Adrenal gland (tissue), 9 donors: ENCODE measurements at regions not wholly inside any gene's neighbourhood (a gene's known extent, or its start where the extent isn't known, plus 50 kb on each side); places are given as distances from the start of the nearest gene placed in this dataset.

Source experiments
- DNase-seq, 7 donors: peaks; one replicate each; pipeline ENCODE4 v3.0.0-alpha.2; 2019 to 2020
- H3K27ac ChIP-seq, 5 donors: fragments of 200-600 bp; sonication (generic) in 4 of 5; 1 replicate in 3 of 5; 2 replicates in 2 of 5; pipeline versions ENCODE4 v1.5.1 to v1.8.0; 2016 to 2020; ENCODE audit warnings: mild to moderate bottlenecking in 1 of 5
- H3K27me3 ChIP-seq: fragments of 200-600 bp; 2 replicates; pipeline ENCODE4 v1.8.0; 2021
- H3K36me3 ChIP-seq, 2 donors: fragments of 200-600 bp; replicated peaks in 1 of 2; 1 replicate in 1 of 2; 2 replicates in 1 of 2; pipeline versions ENCODE4 v1.5.1 to v1.8.0; 2018 to 2022
- H3K4me1 ChIP-seq, 2 donors: fragments of 200-600 bp; replicated peaks in 1 of 2; 1 replicate in 1 of 2; 2 replicates in 1 of 2; pipeline versions ENCODE4 v1.5.1 to v1.8.0; 2018 to 2021
- H3K4me3 ChIP-seq, 4 donors: fragments of 200-600 bp; sonication (generic) in 3 of 4; one replicate each; pipeline ENCODE4 v1.5.1; 2016 to 2018
- H3K9me3 ChIP-seq, 3 donors: fragments of 200-600 bp; sonication (generic) in 1 of 3; replicated peaks in 1 of 3; 1 replicate in 2 of 3; 2 replicates in 1 of 3; pipeline versions ENCODE4 v1.5.1 to v1.8.0; 2016 to 2021
- POLR2A ChIP-seq, 2 donors: fragments of 450-650 bp; IDR thresholded peaks; one replicate each; pipeline ENCODE4 v1.6.1; 2017; ENCODE audit warnings: antibody characterized with exemption in 2 of 2, mild to moderate bottlenecking in 2 of 2, moderate library complexity in 1 of 2
- WGBS, 4 donors: extraction: QIAGEN DNeasy Blood & Tissue Kit in 2 of 4; methylation state at CpG; one replicate each; pipeline versions ENCODE4 v1.1.5 to v1.1.7; 2013 to 2017; 5-methylcytosine and 5-hydroxymethylcytosine counted together
- intact Hi-C, 2 donors: fragments of 100-400 bp; cut with DNase I; formaldehyde crosslinking; loops; one replicate each; pipeline versions ENCODE4 v1.14.1 to v1.15.0; 2022 to 2023
- TF ChIP-seq, protein P1 (sequence below), 6 experiments: fragments of 450-650 bp in 4 of 6; fragments of 200-600 bp in 2 of 6; sonication (generic) in 1 of 6; IDR thresholded peaks; 1 replicate in 5 of 6; 2 replicates in 1 of 6; pipeline versions ENCODE4 v1.5.1 to v1.8.0; 2016 to 2021; ENCODE audit warnings: antibody characterized with exemption in 6 of 6, mild to moderate bottlenecking in 2 of 6, moderate library complexity in 1 of 6
- donor health status: healthy with polysubstance abuse.
- donor health status: Bipolar disorder and iron deficiency.
- donor health status: DM: yes; HTN: yes; CAD: no.
- donor health status: DM: no; HTN: no; CAD: no.
- donor health status: DM: no; HTN: no; CAD: no.

DNA sequence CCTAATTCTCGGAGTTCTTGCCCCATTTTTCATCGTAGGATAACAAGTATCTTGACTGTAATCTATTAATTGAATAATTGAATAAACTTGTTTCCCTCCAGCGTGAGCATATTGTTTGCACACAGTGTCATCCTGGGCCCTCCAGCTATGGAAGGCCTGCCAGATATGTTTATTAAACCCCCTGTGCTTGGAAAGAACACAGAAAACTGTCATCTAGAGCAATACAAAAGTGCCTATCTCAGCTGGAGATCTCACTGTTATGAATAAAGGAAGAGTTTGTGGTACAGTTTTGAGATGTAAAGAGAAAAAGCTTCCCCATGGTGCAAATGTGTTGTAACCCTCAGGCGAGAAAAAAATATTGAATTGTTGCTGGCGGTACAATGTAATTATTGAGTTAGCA lies 405.9 kb downstream of the SOX2 start:
- WGBS, 4 donors, result 82 to 88% (median 85%) methylated on average over 5 of the region's 5 CpGs
- DNase-seq, result no peak
- TF ChIP-seq, protein P1, sequence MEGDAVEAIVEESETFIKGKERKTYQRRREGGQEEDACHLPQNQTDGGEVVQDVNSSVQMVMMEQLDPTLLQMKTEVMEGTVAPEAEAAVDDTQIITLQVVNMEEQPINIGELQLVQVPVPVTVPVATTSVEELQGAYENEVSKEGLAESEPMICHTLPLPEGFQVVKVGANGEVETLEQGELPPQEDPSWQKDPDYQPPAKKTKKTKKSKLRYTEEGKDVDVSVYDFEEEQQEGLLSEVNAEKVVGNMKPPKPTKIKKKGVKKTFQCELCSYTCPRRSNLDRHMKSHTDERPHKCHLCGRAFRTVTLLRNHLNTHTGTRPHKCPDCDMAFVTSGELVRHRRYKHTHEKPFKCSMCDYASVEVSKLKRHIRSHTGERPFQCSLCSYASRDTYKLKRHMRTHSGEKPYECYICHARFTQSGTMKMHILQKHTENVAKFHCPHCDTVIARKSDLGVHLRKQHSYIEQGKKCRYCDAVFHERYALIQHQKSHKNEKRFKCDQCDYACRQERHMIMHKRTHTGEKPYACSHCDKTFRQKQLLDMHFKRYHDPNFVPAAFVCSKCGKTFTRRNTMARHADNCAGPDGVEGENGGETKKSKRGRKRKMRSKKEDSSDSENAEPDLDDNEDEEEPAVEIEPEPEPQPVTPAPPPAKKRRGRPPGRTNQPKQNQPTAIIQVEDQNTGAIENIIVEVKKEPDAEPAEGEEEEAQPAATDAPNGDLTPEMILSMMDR (IDR thresholded peaks at IDR 0.05), result no peak
- TF ChIP-seq POLR2A (IDR thresholded peaks at IDR 0.05), result no peak

DNA sequence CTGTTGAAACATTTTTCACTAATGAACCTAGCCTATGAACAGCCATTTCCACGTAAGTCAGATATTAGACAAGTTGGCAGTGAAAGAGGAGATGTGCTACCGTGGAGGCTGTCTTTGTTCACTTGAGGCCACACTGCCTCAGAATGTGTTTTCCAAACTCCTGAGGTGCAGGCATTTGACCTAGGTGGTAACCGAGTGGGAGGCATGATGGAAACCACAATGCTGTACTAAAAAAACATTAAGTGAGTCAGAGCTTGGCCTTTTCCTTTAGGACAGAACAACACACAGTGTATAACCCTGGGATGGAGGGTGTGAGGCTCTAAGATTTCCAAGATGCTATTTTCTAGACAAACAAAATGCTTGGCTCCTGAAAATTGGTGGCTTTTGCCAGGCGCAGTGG lies 406.3 kb downstream of the SOX2 start:
- intact Hi-C loops, result no loop called here
- H3K4me1 ChIP-seq, result no peaks in the 10 kb centered on the region
- DNase-seq, result no peak
- WGBS, 4 donors, result 64 to 84% (median 81%) methylated on average over 4 of the region's 4 CpGs
- TF ChIP-seq, protein P1 (IDR thresholded peaks at IDR 0.05), result no peak
- TF ChIP-seq POLR2A (IDR thresholded peaks at IDR 0.05), result no peak
- no peaks in the 10 kb centered on the region for H3K36me3 ChIP-seq
- H3K4me3 ChIP-seq, result no peak overlapping the region
- no peaks in the 10 kb centered on the region for H3K9me3 ChIP-seq
- H3K27me3 ChIP-seq, result no peaks in the 10 kb centered on the region
- no peak overlapping the region for H3K27ac ChIP-seq

More for the DNA sequence above, 405.9 kb downstream of the SOX2 start:
- intact Hi-C loops, result no loop called here
- no peak overlapping the region for H3K4me3 ChIP-seq
- H3K4me1 ChIP-seq, result no peaks in the 10 kb centered on the region
- H3K27ac ChIP-seq, result no peak overlapping the region
- H3K36me3 ChIP-seq, result no peaks in the 10 kb centered on the region
- H3K9me3 ChIP-seq, result no peaks in the 10 kb centered on the region
- no peaks in the 10 kb centered on the region for H3K27me3 ChIP-seq

DNA sequence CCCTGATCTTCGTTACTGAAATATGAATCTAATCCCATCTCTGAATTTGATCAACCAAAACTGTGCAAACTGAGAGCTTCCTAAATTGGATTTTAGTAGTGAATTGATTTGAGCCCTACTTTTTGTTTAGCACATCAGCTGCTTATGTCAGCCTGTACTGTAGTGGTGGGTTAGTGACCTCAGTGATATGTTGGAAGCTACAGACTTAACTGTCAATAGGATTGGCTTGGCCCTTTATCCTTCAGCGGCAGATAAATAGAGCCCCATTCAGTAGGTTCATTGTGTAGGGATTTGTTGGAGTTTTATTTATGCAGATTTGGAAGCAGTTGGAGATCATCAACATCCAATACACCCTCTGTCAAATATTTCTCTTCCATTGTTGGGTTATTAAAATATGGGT lies 409.7 kb downstream of the SOX2 start:
- 55 to 66% (median 62%) methylated on average over 2 of the region's 2 CpGs for WGBS, 4 donors
- H3K36me3 ChIP-seq, result no peaks in the 10 kb centered on the region
- TF ChIP-seq, protein P1 (IDR thresholded peaks at IDR 0.05), result no peak
- TF ChIP-seq POLR2A (IDR thresholded peaks at IDR 0.05), result no peak
- H3K4me3 ChIP-seq, result no peak overlapping the region
- H3K4me1 ChIP-seq, result no peaks in the 10 kb centered on the region
- no peak overlapping the region for H3K27ac ChIP-seq
- no peaks in the 10 kb centered on the region for H3K9me3 ChIP-seq
- no peaks in the 10 kb centered on the region for H3K27me3 ChIP-seq
- intact Hi-C loops, result no loop called here
- DNase-seq, result no peak

DNA sequence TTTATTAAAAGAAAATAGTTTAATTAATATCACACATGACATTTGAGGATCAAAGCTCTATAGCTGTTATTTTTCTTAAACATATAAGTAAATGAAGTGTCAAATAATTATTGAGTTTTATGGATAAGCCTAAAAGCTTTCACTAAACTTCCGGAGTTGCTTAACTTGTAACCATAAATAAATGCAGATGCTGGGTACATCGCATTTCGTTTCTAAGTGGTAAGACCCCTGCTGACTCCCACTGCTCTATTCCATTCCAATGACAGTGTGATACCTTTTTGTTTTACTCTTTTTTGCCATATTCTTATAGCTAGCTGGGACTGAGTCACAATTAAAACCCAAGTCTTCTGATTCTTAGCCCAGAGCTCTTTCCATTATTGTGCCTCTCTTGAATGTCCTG lies 411.1 kb downstream of the SOX2 start:
- H3K9me3 ChIP-seq, result no peaks in the 10 kb centered on the region
- no peaks in the 10 kb centered on the region for H3K36me3 ChIP-seq
- H3K4me3 ChIP-seq, result no peak overlapping the region
- TF ChIP-seq POLR2A (IDR thresholded peaks at IDR 0.05), result no peak
- TF ChIP-seq, protein P1 (IDR thresholded peaks at IDR 0.05), result no peak
- no peak overlapping the region for H3K27ac ChIP-seq
- no peak for DNase-seq
- H3K27me3 ChIP-seq, result no peaks in the 10 kb centered on the region
- intact Hi-C loops, result no loop called here
- WGBS, 4 donors, result 49 to 67% (median 62%) methylated on average over 3 of the region's 3 CpGs
- no peaks in the 10 kb centered on the region for H3K4me1 ChIP-seq
